ENCODE measurements at regions not wholly inside any gene's neighbourhood (a gene's known extent, or its start where the extent isn't known, plus 50 kb on each side); places are given as distances from the start of the nearest gene placed in this dataset.

DNA sequence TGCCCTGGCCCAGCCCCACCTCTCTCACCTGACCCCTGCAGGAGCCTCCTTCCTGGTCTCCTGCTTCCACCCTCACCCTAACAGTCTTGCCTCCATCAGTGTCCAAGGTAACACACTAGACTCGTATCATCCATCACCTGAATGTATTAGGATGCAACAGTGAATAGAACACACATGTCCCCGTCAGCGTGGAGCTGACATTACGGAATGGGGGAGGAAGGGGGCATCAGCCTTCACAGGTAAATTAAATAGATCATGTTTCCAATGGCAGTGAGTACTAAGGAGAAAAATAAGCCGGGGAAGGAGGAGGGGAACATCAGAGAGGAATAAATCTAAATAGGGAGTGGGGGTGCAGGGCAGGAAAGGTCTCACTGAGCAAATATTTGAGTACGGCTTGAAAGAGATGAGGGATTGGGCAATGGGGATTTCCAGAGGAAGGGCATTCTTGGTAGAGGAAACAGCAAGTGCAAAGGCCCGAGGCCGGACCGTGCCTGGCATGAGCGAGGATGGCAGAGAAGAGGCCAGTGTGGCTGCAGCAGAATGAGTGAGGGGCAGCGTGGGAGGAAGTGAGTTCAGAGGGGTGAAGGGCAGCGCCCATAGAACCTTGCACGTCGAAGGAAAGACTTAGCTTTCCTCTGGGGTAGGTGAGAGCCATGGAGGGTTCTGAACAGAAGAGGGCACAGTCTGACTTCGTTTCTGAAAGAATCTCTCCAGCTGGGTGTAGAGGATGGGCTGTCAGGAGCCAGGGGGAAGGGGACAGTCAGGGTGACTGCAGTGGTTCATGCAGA lies 110.1 kb upstream of the PTPN1 start:
- Histone ChIP-seq H2AFZ (ENCODE audit: control insufficient read depth, low read length) (no peak overlapping the region), H3K27ac (ENCODE audit: control insufficient read depth, insufficient read depth, low read length) (no peak overlapping the region), H3K79me2 (ENCODE audit: control insufficient read depth, insufficient read depth, low read length) (no peaks in the 10 kb centered on the region), H3K4me1 (ENCODE audit: control insufficient read depth, extremely low read depth, insufficient read depth, low read length) (peaks cover 6% of the 10 kb centered on the region), H3K9ac (ENCODE audit: control insufficient read depth, extremely low read depth, insufficient read depth, low read length) (no peak overlapping the region), H3K4me3 (ENCODE audit: control insufficient read depth in 2 of 3, extremely low read depth in 1 of 3, insufficient read depth in 2 of 3, low read depth in 1 of 3, low read length in 3 of 3) (no peak overlapping the region), H4K20me1 (ENCODE audit: control insufficient read depth, extremely low read depth, insufficient read depth, low read length) (no peaks in the 10 kb centered on the region), H3K9me1 (ENCODE audit: control insufficient read depth, extremely low read depth, insufficient read depth, low read length) (no peaks in the 10 kb centered on the region), H3K36me3 (ENCODE audit: control insufficient read depth in 2 of 2, extremely low read depth in 1 of 2, insufficient read depth in 2 of 2, low read length in 2 of 2) (no peaks in the 10 kb centered on the region), H3K4me2 (ENCODE audit: control insufficient read depth, extremely low read depth, insufficient read depth, low read depth, low read length) (no peak overlapping the region), H3K9me3 (ENCODE audit: control insufficient read depth, low read depth, low read length) (no peaks in the 10 kb centered on the region), H3K27me3 (ENCODE audit: control insufficient read depth, extremely low read depth, insufficient read depth, low read length) (no peaks in the 10 kb centered on the region)
- dilution Hi-C loops (cut with MboI; ENCODE audit: extremely low pct_ligation_motif_present, low sequenced_read_pairs), result no loop called here
- DNase-seq (ENCODE audit: low read depth, low spot score) (no peak), FAIRE-seq (no peak)
- TF ChIP-seq, protein P1, sequence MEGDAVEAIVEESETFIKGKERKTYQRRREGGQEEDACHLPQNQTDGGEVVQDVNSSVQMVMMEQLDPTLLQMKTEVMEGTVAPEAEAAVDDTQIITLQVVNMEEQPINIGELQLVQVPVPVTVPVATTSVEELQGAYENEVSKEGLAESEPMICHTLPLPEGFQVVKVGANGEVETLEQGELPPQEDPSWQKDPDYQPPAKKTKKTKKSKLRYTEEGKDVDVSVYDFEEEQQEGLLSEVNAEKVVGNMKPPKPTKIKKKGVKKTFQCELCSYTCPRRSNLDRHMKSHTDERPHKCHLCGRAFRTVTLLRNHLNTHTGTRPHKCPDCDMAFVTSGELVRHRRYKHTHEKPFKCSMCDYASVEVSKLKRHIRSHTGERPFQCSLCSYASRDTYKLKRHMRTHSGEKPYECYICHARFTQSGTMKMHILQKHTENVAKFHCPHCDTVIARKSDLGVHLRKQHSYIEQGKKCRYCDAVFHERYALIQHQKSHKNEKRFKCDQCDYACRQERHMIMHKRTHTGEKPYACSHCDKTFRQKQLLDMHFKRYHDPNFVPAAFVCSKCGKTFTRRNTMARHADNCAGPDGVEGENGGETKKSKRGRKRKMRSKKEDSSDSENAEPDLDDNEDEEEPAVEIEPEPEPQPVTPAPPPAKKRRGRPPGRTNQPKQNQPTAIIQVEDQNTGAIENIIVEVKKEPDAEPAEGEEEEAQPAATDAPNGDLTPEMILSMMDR (optimal IDR thresholded peaks at IDR 0.05 in 1 of 3, IDR thresholded peaks at IDR 0.05 in 1 of 3, conservative IDR thresholded peaks at IDR 0.05 in 1 of 3; ENCODE audit: extremely low read depth in 1 of 3, insufficient read depth in 2 of 3, low read length in 3 of 3), result peak in 2 of 3 experiments; percentile 22 to 49
- no peak for TF ChIP-seq EZH2 (IDR thresholded peaks at IDR 0.05; ENCODE audit: low read length)

- no peaks in the 10 kb centered on the region for H3K9me3 ChIP-seq (ENCODE audit: control insufficient read depth, low read depth, low read length)
- FAIRE-seq, result no peak
- dilution Hi-C loops (cut with MboI; ENCODE audit: extremely low pct_ligation_motif_present, low sequenced_read_pairs), result no loop called here
Measured at GRCh38 chr20:50400705-50401586, 109.2 kb upstream of the PTPN1 start.

More at GRCh38 chr20:50400705-50401586, 109.2 kb upstream of the PTPN1 start:
- Histone ChIP-seq H3K4me3 (ENCODE audit: control insufficient read depth in 2 of 3, extremely low read depth in 1 of 3, insufficient read depth in 2 of 3, low read depth in 1 of 3, low read length in 3 of 3) (no peak overlapping the region), H3K36me3 (ENCODE audit: control insufficient read depth in 2 of 2, extremely low read depth in 1 of 2, insufficient read depth in 2 of 2, low read length in 2 of 2) (no peaks in the 10 kb centered on the region), H3K79me2 (ENCODE audit: control insufficient read depth, insufficient read depth, low read length) (no peaks in the 10 kb centered on the region), H3K27ac (ENCODE audit: control insufficient read depth, insufficient read depth, low read length) (no peak overlapping the region), H4K20me1 (ENCODE audit: control insufficient read depth, extremely low read depth, insufficient read depth, low read length) (no peaks in the 10 kb centered on the region), H3K4me1 (ENCODE audit: control insufficient read depth, extremely low read depth, insufficient read depth, low read length) (peaks cover 6% of the 10 kb centered on the region), H2AFZ (ENCODE audit: control insufficient read depth, low read length) (no peak overlapping the region), H3K9me1 (ENCODE audit: control insufficient read depth, extremely low read depth, insufficient read depth, low read length) (no peaks in the 10 kb centered on the region), H3K4me2 (ENCODE audit: control insufficient read depth, extremely low read depth, insufficient read depth, low read depth, low read length) (no peak overlapping the region), H3K27me3 (ENCODE audit: control insufficient read depth, extremely low read depth, insufficient read depth, low read length) (no peaks in the 10 kb centered on the region), H3K9ac (ENCODE audit: control insufficient read depth, extremely low read depth, insufficient read depth, low read length) (no peak overlapping the region)
- no peak for DNase-seq (ENCODE audit: low read depth, low spot score)
- TF ChIP-seq EZH2 (IDR thresholded peaks at IDR 0.05; ENCODE audit: low read length), result no peak
- TF ChIP-seq, protein P1 (optimal IDR thresholded peaks at IDR 0.05 in 1 of 3, IDR thresholded peaks at IDR 0.05 in 1 of 3, conservative IDR thresholded peaks at IDR 0.05 in 1 of 3; ENCODE audit: extremely low read depth in 1 of 3, insufficient read depth in 2 of 3, low read length in 3 of 3), result no peak

Data from keratinocyte (primary cell).